Activated T-helper 1 cell treated with anti-CD3 and anti-CD28 coated beads, Interleukin-2, amount 50 U/mL, for 16 hours (primary cell): ENCODE measurements at regions not wholly inside any gene's neighbourhood (a gene's known extent, or its start where the extent isn't known, plus 50 kb on each side); places are given as distances from the start of the nearest gene placed in this dataset.

ENCODE experiments used
- DNase-seq, 2 donors: peaks; one replicate each; pipeline ENCODE4 v3.0.0-alpha.2; 2020; ENCODE audit warnings: low read depth in 1 of 2, low spot score in 1 of 2

GRCh38 chr2:81213598-81213997, 909.0 kb upstream of the LRRTM1 start:
- no peak for DNase-seq

GRCh38 chr2:81206216-81206615, 901.7 kb upstream of the LRRTM1 start:
- no peak for DNase-seq

- no peak for DNase-seq
Observed at GRCh38 chr2:81196933-81197628, 892.5 kb upstream of the LRRTM1 start.

- DNase-seq: no peak
Observed at GRCh38 chr2:81196383-81196851, 891.9 kb upstream of the LRRTM1 start.

GRCh38 chr2:81195774-81196382, 891.3 kb upstream of the LRRTM1 start:
- DNase-seq: no peak

GRCh38 chr2:81195017-81195773, 890.6 kb upstream of the LRRTM1 start:
- DNase-seq: no peak

- no peak for DNase-seq
Observed at GRCh38 chr2:81194581-81194980, 890.0 kb upstream of the LRRTM1 start.

GRCh38 chr2:81194176-81194575, 889.6 kb upstream of the LRRTM1 start:
- DNase-seq: no peak

- no peak for DNase-seq
Observed at GRCh38 chr2:81181845-81182244, 877.3 kb upstream of the LRRTM1 start.

- no peak for DNase-seq
Observed at GRCh38 chr2:81171447-81171846, 866.9 kb upstream of the LRRTM1 start.

- DNase-seq: no peak
Observed at GRCh38 chr2:81163583-81163982, 859.0 kb upstream of the LRRTM1 start.

- DNase-seq: no peak
Observed at GRCh38 chr2:81158505-81158904, 854.0 kb upstream of the LRRTM1 start.

- DNase-seq: no peak
Observed at GRCh38 chr2:81148323-81148722, 843.8 kb upstream of the LRRTM1 start.

- no peak for DNase-seq
Observed at GRCh38 chr2:81136296-81136695, 831.7 kb upstream of the LRRTM1 start.

GRCh38 chr2:81097361-81097760, 792.8 kb upstream of the LRRTM1 start:
- DNase-seq: no peak

- no peak for DNase-seq
Observed at GRCh38 chr2:81093031-81093430, 788.5 kb upstream of the LRRTM1 start.

- no peak for DNase-seq
Observed at GRCh38 chr2:81087646-81088045, 783.1 kb upstream of the LRRTM1 start.

- DNase-seq: no peak
Observed at GRCh38 chr2:81084101-81084500, 779.5 kb upstream of the LRRTM1 start.

- DNase-seq: no peak
Observed at GRCh38 chr2:81078631-81079030, 774.1 kb upstream of the LRRTM1 start.

- DNase-seq: no peak
Observed at GRCh38 chr2:81078102-81078501, 773.5 kb upstream of the LRRTM1 start.

GRCh38 chr2:81077396-81077795, 772.8 kb upstream of the LRRTM1 start:
- no peak for DNase-seq

- no peak for DNase-seq
Observed at GRCh38 chr2:81073412-81073811, 768.9 kb upstream of the LRRTM1 start.
